ENCODE measurements at regions not wholly inside any gene's neighbourhood (a gene's known extent, or its start where the extent isn't known, plus 50 kb on each side); places are given as distances from the start of the nearest gene placed in this dataset.

- Mint-ChIP-seq H3K27me3 (ENCODE audit: insufficient read depth) (peaks cover 29% of the 10 kb centered on the region), H3K9me3 (no peaks in the 10 kb centered on the region), H3K27ac (no peak overlapping the region), H3K4me1 (no peaks in the 10 kb centered on the region), H3K36me3 (ENCODE audit: low read depth) (no peaks in the 10 kb centered on the region), H3K4me3 (no peak overlapping the region)
- H3K4me1 ChIP-seq (ENCODE audit: control insufficient read depth, insufficient read depth, low read length), result no peaks in the 10 kb centered on the region
- no peak overlapping the region for H3K27ac ChIP-seq (ENCODE audit: low read depth, low read length)
- H3K9me3 ChIP-seq (ENCODE audit: control insufficient read depth, low read length), result no peaks in the 10 kb centered on the region
- WGBS, 2 experiments (ENCODE audit: insufficient coverage in 1 of 2, insufficient read length in 1 of 2), result 94% methylated on average over 2 of the region's 2 CpGs; no CpG with 5 or more reads in 1 of the 2 experiments
- H3K36me3 ChIP-seq (ENCODE audit: control insufficient read depth, insufficient read depth, low read length), result no peaks in the 10 kb centered on the region
- H3K9ac ChIP-seq (ENCODE audit: extremely low read depth, low read length, poor library complexity, severe bottlenecking), result no peak overlapping the region
- peaks cover 21% of the 10 kb centered on the region for H3K27me3 ChIP-seq (ENCODE audit: control insufficient read depth, insufficient read depth, low read length, poor library complexity, severe bottlenecking)
- no peak overlapping the region for H3K4me3 ChIP-seq (ENCODE audit: low read length)
- TF ChIP-seq CTCF (conservative IDR thresholded peaks at IDR 0.05), result no peak
- no peak for DNase-seq
These were observed 305.7 kb upstream of the USP24 start for GRCh38 chr1:55520861-55521260.

GRCh38 chr1:55519937-55520683 is 304.9 kb upstream of the USP24 start:
- H3K4me1 Mint-ChIP-seq, result no peaks in the 10 kb centered on the region
- no peak overlapping the region for H3K4me3 Mint-ChIP-seq
- no peak overlapping the region for H3K27ac Mint-ChIP-seq
- TF ChIP-seq CTCF (conservative IDR thresholded peaks at IDR 0.05), result no peak
- Histone ChIP-seq H3K9me3 (ENCODE audit: control insufficient read depth, low read length) (no peaks in the 10 kb centered on the region), H3K9ac (ENCODE audit: extremely low read depth, low read length, poor library complexity, severe bottlenecking) (no peak overlapping the region), H3K36me3 (ENCODE audit: control insufficient read depth, insufficient read depth, low read length) (no peaks in the 10 kb centered on the region), H3K27me3 (ENCODE audit: control insufficient read depth, insufficient read depth, low read length, poor library complexity, severe bottlenecking) (peaks cover 21% of the 10 kb centered on the region), H3K27ac (ENCODE audit: low read depth, low read length) (no peak overlapping the region), H3K4me3 (ENCODE audit: low read length) (no peak overlapping the region), H3K4me1 (ENCODE audit: control insufficient read depth, insufficient read depth, low read length) (no peaks in the 10 kb centered on the region)
- no peak for DNase-seq
- no peaks in the 10 kb centered on the region for H3K36me3 Mint-ChIP-seq (ENCODE audit: low read depth)
- H3K27me3 Mint-ChIP-seq (ENCODE audit: insufficient read depth), result peaks cover 29% of the 10 kb centered on the region
- 91 to 100% methylated on average over 4 to 6 of the region's 6 CpGs for WGBS, 2 experiments (ENCODE audit: insufficient coverage in 1 of 2, insufficient read length in 1 of 2)
- no peaks in the 10 kb centered on the region for H3K9me3 Mint-ChIP-seq

GRCh38 chr1:55519276-55519675 is 304.1 kb upstream of the USP24 start:
- Histone ChIP-seq H3K9ac (ENCODE audit: extremely low read depth, low read length, poor library complexity, severe bottlenecking) (no peak overlapping the region), H3K4me3 (ENCODE audit: low read length) (no peak overlapping the region), H3K9me3 (ENCODE audit: control insufficient read depth, low read length) (no peaks in the 10 kb centered on the region), H3K4me1 (ENCODE audit: control insufficient read depth, insufficient read depth, low read length) (no peaks in the 10 kb centered on the region), H3K36me3 (ENCODE audit: control insufficient read depth, insufficient read depth, low read length) (no peaks in the 10 kb centered on the region), H3K27ac (ENCODE audit: low read depth, low read length) (no peak overlapping the region), H3K27me3 (ENCODE audit: control insufficient read depth, insufficient read depth, low read length, poor library complexity, severe bottlenecking) (peaks cover 21% of the 10 kb centered on the region)
- TF ChIP-seq CTCF (conservative IDR thresholded peaks at IDR 0.05), result no peak
- Mint-ChIP-seq H3K27ac (no peak overlapping the region), H3K36me3 (ENCODE audit: low read depth) (no peaks in the 10 kb centered on the region), H3K4me1 (peaks cover 3% of the 10 kb centered on the region), H3K27me3 (ENCODE audit: insufficient read depth) (peaks cover 29% of the 10 kb centered on the region), H3K4me3 (no peak overlapping the region), H3K9me3 (no peaks in the 10 kb centered on the region)
- 86% methylated on average over 1 of the region's 1 CpG; no CpG with 5 or more reads in 1 of the 2 experiments for WGBS, 2 experiments (ENCODE audit: insufficient coverage in 1 of 2, insufficient read length in 1 of 2)
- no peak for DNase-seq

Data from endodermal cell (in vitro differentiated cells).